Neural crest cell (in vitro differentiated cells): ENCODE measurements at regions not wholly inside any gene's neighbourhood (a gene's known extent, or its start where the extent isn't known, plus 50 kb on each side); places are given as distances from the start of the nearest gene placed in this dataset.

Experiments
- DNase-seq: peaks from one replicate; pipeline ENCODE4 v3.0.0; 2021; ENCODE audit warnings: low read depth, mixed read lengths, low spot score
- H3K27ac Mint-ChIP-seq: one replicate; pipeline ENCODE4 v1.8.0; 2021; ENCODE audit warnings: mild to moderate bottlenecking, mixed read lengths; ENCODE audit not compliant: unreplicated experiment
- H3K27me3 Mint-ChIP-seq: 2 replicates; pipeline ENCODE4 v1.8.0; 2021; ENCODE audit warnings: low read depth, mild to moderate bottlenecking, mixed read lengths
- H3K36me3 Mint-ChIP-seq: 2 replicates; pipeline ENCODE4 v1.8.0; 2021; ENCODE audit warnings: low read depth, mild to moderate bottlenecking, mixed read lengths
- H3K4me1 Mint-ChIP-seq: 2 replicates; pipeline ENCODE4 v1.8.0; 2021; ENCODE audit warnings: mixed read lengths
- H3K4me3 Mint-ChIP-seq: one replicate; pipeline ENCODE4 v1.8.0; 2021; ENCODE audit warnings: mild to moderate bottlenecking, mixed read lengths
- H3K9me3 Mint-ChIP-seq: 2 replicates; pipeline ENCODE4 v1.8.0; 2021; ENCODE audit warnings: mixed read lengths
- TF ChIP-seq, protein P1 (sequence below): fragments of 200-600 bp; sonication (generic); conservative IDR thresholded peaks from 2 replicates; pipeline ENCODE4 v1.5.0; 2021; ENCODE audit warnings: antibody characterized with exemption, mild to moderate bottlenecking

- H3K4me3 Mint-ChIP-seq, result no peak overlapping the region
- peaks cover 3% of the 10 kb centered on the region for H3K9me3 Mint-ChIP-seq
- H3K4me1 Mint-ChIP-seq, result no peaks in the 10 kb centered on the region
- H3K27me3 Mint-ChIP-seq, result no peaks in the 10 kb centered on the region
- H3K27ac Mint-ChIP-seq, result no peak overlapping the region
- no peak for DNase-seq
- TF ChIP-seq, protein P1, sequence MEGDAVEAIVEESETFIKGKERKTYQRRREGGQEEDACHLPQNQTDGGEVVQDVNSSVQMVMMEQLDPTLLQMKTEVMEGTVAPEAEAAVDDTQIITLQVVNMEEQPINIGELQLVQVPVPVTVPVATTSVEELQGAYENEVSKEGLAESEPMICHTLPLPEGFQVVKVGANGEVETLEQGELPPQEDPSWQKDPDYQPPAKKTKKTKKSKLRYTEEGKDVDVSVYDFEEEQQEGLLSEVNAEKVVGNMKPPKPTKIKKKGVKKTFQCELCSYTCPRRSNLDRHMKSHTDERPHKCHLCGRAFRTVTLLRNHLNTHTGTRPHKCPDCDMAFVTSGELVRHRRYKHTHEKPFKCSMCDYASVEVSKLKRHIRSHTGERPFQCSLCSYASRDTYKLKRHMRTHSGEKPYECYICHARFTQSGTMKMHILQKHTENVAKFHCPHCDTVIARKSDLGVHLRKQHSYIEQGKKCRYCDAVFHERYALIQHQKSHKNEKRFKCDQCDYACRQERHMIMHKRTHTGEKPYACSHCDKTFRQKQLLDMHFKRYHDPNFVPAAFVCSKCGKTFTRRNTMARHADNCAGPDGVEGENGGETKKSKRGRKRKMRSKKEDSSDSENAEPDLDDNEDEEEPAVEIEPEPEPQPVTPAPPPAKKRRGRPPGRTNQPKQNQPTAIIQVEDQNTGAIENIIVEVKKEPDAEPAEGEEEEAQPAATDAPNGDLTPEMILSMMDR, result no peak
- no peaks in the 10 kb centered on the region for H3K36me3 Mint-ChIP-seq
These were observed 466.8 kb downstream of the ARHGEF28 start for GRCh38 chr5:74092766-74093165.

DNA sequence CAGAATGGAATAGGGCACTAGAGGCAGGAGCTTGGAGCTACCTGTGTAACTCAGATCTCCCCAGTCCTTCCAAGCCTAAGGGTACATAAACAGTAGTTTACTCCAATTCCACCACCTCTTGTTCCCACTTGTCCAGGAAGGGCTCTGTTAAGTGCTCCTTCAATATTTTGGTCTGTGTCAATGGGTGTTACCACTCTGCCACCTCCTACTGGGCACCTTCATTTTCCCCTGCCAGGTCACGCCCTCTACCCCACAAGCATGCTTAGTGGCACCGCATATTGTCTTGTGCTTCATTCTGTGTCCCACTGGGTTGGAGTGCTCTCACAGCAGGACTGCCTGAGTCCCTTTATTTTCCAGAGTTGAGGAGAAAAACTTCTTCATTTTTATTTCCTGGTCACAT is 459.8 kb downstream of the ARHGEF28 start:
- no peak for DNase-seq
- Mint-ChIP-seq H3K9me3 (no peaks in the 10 kb centered on the region), H3K27me3 (no peaks in the 10 kb centered on the region), H3K27ac (peak overlapping the region; percentile 1), H3K36me3 (no peaks in the 10 kb centered on the region), H3K4me3 (no peak overlapping the region), H3K4me1 (peaks cover 11% of the 10 kb centered on the region)
- TF ChIP-seq, protein P1, result no peak

DNA sequence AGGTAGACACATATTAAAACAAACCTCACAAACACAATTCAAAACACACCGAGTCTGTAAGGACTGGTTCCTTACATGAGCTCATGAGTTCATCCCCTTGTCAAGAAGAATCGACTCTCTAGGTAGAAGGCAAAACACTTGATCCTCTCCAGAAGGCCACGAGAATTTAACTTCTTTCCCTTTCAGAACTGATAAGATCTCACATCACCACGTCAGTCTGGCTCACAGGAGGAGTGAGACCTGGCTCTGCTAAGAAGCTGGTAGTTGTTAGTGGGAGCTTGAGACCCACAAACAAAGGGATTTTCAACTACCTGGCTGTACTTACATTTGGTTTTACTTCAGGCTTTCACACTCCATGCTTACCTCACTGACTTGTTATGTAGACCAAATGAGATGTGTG is 459.2 kb downstream of the ARHGEF28 start:
- TF ChIP-seq, protein P1, result no peak
- H3K27me3 Mint-ChIP-seq, result no peaks in the 10 kb centered on the region
- H3K36me3 Mint-ChIP-seq, result no peaks in the 10 kb centered on the region
- no peak overlapping the region for H3K27ac Mint-ChIP-seq
- no peaks in the 10 kb centered on the region for H3K9me3 Mint-ChIP-seq
- H3K4me1 Mint-ChIP-seq, result peaks cover 16% of the 10 kb centered on the region
- no peak for DNase-seq
- no peak overlapping the region for H3K4me3 Mint-ChIP-seq

- TF ChIP-seq, protein P1, result no peak
- Mint-ChIP-seq H3K9me3 (no peaks in the 10 kb centered on the region), H3K27ac (no peak overlapping the region), H3K36me3 (no peaks in the 10 kb centered on the region), H3K4me3 (no peak overlapping the region), H3K4me1 (peaks cover 19% of the 10 kb centered on the region), H3K27me3 (no peaks in the 10 kb centered on the region)
- no peak for DNase-seq
These were observed 457.2 kb downstream of the ARHGEF28 start for GRCh38 chr5:74083096-74083791.

GRCh38 chr5:74082512-74083055 is 456.6 kb downstream of the ARHGEF28 start:
- Mint-ChIP-seq H3K27me3 (no peaks in the 10 kb centered on the region), H3K36me3 (no peaks in the 10 kb centered on the region), H3K4me3 (no peak overlapping the region), H3K27ac (no peak overlapping the region), H3K4me1 (peaks cover 19% of the 10 kb centered on the region), H3K9me3 (no peaks in the 10 kb centered on the region)
- TF ChIP-seq, protein P1, result no peak
- DNase-seq, result no peak
